Natural killer cell (primary cell): ENCODE measurements at regions not wholly inside any gene's neighbourhood (a gene's known extent, or its start where the extent isn't known, plus 50 kb on each side); places are given as distances from the start of the nearest gene placed in this dataset.
"Not testable (repeated sequence)": the region's sequence is repeated elsewhere in the genome, so short reads cannot be mapped to it uniquely, and the experiment has no call there.

Source experiments
- ATAC-seq, 3 donors: fragments of 150-1000 bp in 2 of 3; fragments of 200-7000 bp in 1 of 3; cut with Tn5 transposase; 1 replicate in 1 of 3; 2 replicates in 2 of 3; pipeline ENCODE4 v1.10.0; 2021; ENCODE audit warnings: mild to moderate bottlenecking in 2 of 3, moderate library complexity in 2 of 3
- DNase-seq, 2 donors: peaks; one replicate each; pipeline versions ENCODE4 v3.0.0 to v3.0.0-alpha.2; 2013 to 2021; ENCODE audit warnings: mixed read lengths in 1 of 2
- H3K27ac ChIP-seq: one replicate; pipeline ENCODE4 v1.5.1; 2013; ENCODE audit warnings: mild to moderate bottlenecking, low read length
- H3K27me3 ChIP-seq: one replicate; pipeline ENCODE4 v1.6.1; 2013; ENCODE audit warnings: low read length; ENCODE audit not compliant: control insufficient read depth, insufficient read depth
- H3K36me3 ChIP-seq: one replicate; pipeline ENCODE4 v1.6.1; 2013; ENCODE audit warnings: low read length; ENCODE audit not compliant: control insufficient read depth, insufficient read depth
- H3K4me1 ChIP-seq: one replicate; pipeline ENCODE4 v1.6.1; 2013; ENCODE audit warnings: low read length; ENCODE audit not compliant: control insufficient read depth, insufficient read depth
- H3K4me3 ChIP-seq: one replicate; pipeline ENCODE4 v1.5.1; 2013; ENCODE audit warnings: low read length
- H3K9me3 ChIP-seq: one replicate; pipeline ENCODE4 v1.6.1; 2013; ENCODE audit warnings: low read length; ENCODE audit not compliant: control insufficient read depth, insufficient read depth
- H3K27ac Mint-ChIP-seq, 2 donors: one replicate each; pipeline ENCODE4 v1.8.0; 2022; ENCODE audit warnings: mild to moderate bottlenecking in 2 of 2, mixed read lengths in 2 of 2, moderate library complexity in 1 of 2
- H3K27me3 Mint-ChIP-seq, 2 donors: one replicate each; pipeline ENCODE4 v1.8.0; 2022; ENCODE audit warnings: low read depth in 2 of 2, mixed read lengths in 2 of 2
- H3K36me3 Mint-ChIP-seq: one replicate; pipeline ENCODE4 v1.8.0; 2022; ENCODE audit warnings: mixed read lengths
- H3K4me1 Mint-ChIP-seq, 2 donors: one replicate each; pipeline ENCODE4 v1.8.0; 2022; ENCODE audit warnings: mixed read lengths in 2 of 2
- H3K4me3 Mint-ChIP-seq: one replicate; pipeline ENCODE4 v1.8.0; 2022; ENCODE audit warnings: mild to moderate bottlenecking, moderate library complexity, mixed read lengths
- H3K9me3 Mint-ChIP-seq, 2 donors: one replicate each; pipeline ENCODE4 v1.8.0; 2022; ENCODE audit warnings: mixed read lengths in 2 of 2
- CTCF ChIP-seq: fragments of 200-600 bp; IDR thresholded peaks from one replicate; pipeline ENCODE4 v1.8.0; 2022; ENCODE audit warnings: antibody characterized with exemption
- WGBS: methylation state at CpG from one replicate; pipeline ENCODE4 v1.1.7; 2013; ENCODE audit warnings: missing lambda C conversion rate; ENCODE audit not compliant: insufficient coverage; 5-methylcytosine and 5-hydroxymethylcytosine counted together
- intact Hi-C: fragments of 100-400 bp; cut with micrococcal nuclease; formaldehyde crosslinking; loops from one replicate; pipeline ENCODE4 v1.14.2; 2022

- Histone ChIP-seq H3K36me3 (no peaks in the 10 kb centered on the region), H3K27ac (no peak overlapping the region), H3K9me3 (peaks cover 12% of the 10 kb centered on the region), H3K4me3 (no peak overlapping the region), H3K27me3 (no peaks in the 10 kb centered on the region), H3K4me1 (no peaks in the 10 kb centered on the region)
- no peaks in the 10 kb centered on the region for H3K36me3 Mint-ChIP-seq
- ATAC-seq (no peak), DNase-seq (no peak)
- no peak overlapping the region for H3K4me3 Mint-ChIP-seq
- H3K27me3 Mint-ChIP-seq = no peaks in the 10 kb centered on the region
- H3K4me1 Mint-ChIP-seq = no peaks in the 10 kb centered on the region
- WGBS = 74% methylated on average over 5 of the region's 5 CpGs
- intact Hi-C loops = no loop called here
- no peak overlapping the region for H3K27ac Mint-ChIP-seq
- no peak for TF ChIP-seq CTCF
- peaks cover 11 to 35% of the 10 kb centered on the region in 2 donors for H3K9me3 Mint-ChIP-seq
Measured at GRCh38 chr2:56816666-56817065, 632.9 kb downstream of the CCDC85A start.

GRCh38 chr2:56831780-56832179 lies 648.0 kb downstream of the CCDC85A start:
- Histone ChIP-seq H3K4me1 (no peaks in the 10 kb centered on the region), H3K27me3 (no peaks in the 10 kb centered on the region), H3K27ac (no peak overlapping the region), H3K4me3 (no peak overlapping the region), H3K9me3 (peaks cover 3% of the 10 kb centered on the region), H3K36me3 (no peaks in the 10 kb centered on the region)
- DNase-seq (no peak), ATAC-seq (no peak)
- Mint-ChIP-seq H3K9me3 (peaks cover 5 to 10% of the 10 kb centered on the region in 2 donors), H3K36me3 (peaks cover 6% of the 10 kb centered on the region), H3K4me1 (no peaks in the 10 kb centered on the region), H3K4me3 (no peak overlapping the region), H3K27ac (no peak overlapping the region), H3K27me3 (no peaks in the 10 kb centered on the region)
- 81% methylated on average over 1 of the region's 1 CpG for whole genome bisulfite sequencing
- intact Hi-C loops = no loop called here
- TF ChIP-seq CTCF = no peak

GRCh38 chr2:56834686-56835085 lies 650.9 kb downstream of the CCDC85A start:
- ATAC-seq = no peak
- WGBS = 86% methylated on average over 5 of the region's 5 CpGs

GRCh38 chr2:56840009-56840408 lies 656.2 kb downstream of the CCDC85A start:
- H3K27me3 ChIP-seq, H3K36me3 ChIP-seq, H3K27ac ChIP-seq, H3K4me3 Mint-ChIP-seq, H3K27me3 Mint-ChIP-seq, H3K27ac Mint-ChIP-seq, H3K4me3 ChIP-seq, DNase-seq, intact Hi-C loops, H3K4me1 ChIP-seq, ATAC-seq, H3K4me1 Mint-ChIP-seq, H3K36me3 Mint-ChIP-seq, H3K9me3 ChIP-seq: not testable (repeated sequence)
- peaks cover 11 to 18% of the 10 kb centered on the region in 2 donors for H3K9me3 Mint-ChIP-seq

More at GRCh38 chr2:56834686-56835085, 650.9 kb downstream of the CCDC85A start:
- intact Hi-C loops = no loop called here
- peaks cover 3% of the 10 kb centered on the region for H3K9me3 ChIP-seq
- H3K27me3 ChIP-seq = no peaks in the 10 kb centered on the region
- Mint-ChIP-seq H3K9me3 (peaks cover 8 to 17% of the 10 kb centered on the region in 2 donors), H3K27me3 (no peaks in the 10 kb centered on the region), H3K4me1 (no peaks in the 10 kb centered on the region), H3K27ac (no peak overlapping the region), H3K36me3 (no peaks in the 10 kb centered on the region), H3K4me3 (no peak overlapping the region)
- DNase-seq = no peak
- no peak overlapping the region for H3K27ac ChIP-seq
- no peak for TF ChIP-seq CTCF
- no peaks in the 10 kb centered on the region for H3K4me1 ChIP-seq
- no peak overlapping the region for H3K4me3 ChIP-seq
- no peaks in the 10 kb centered on the region for H3K36me3 ChIP-seq
